HG03159 (cell line): ENCODE measurements at regions not wholly inside any gene's neighbourhood (a gene's known extent, or its start where the extent isn't known, plus 50 kb on each side); places are given as distances from the start of the nearest gene placed in this dataset.

Experiments
- ATAC-seq: cut with Tn5 transposase; IDR thresholded peaks from one replicate; pipeline ENCODE4 v1.9.1; 2021; ENCODE audit warnings: mild to moderate bottlenecking, moderate library complexity; ENCODE audit not compliant: unreplicated experiment

DNA sequence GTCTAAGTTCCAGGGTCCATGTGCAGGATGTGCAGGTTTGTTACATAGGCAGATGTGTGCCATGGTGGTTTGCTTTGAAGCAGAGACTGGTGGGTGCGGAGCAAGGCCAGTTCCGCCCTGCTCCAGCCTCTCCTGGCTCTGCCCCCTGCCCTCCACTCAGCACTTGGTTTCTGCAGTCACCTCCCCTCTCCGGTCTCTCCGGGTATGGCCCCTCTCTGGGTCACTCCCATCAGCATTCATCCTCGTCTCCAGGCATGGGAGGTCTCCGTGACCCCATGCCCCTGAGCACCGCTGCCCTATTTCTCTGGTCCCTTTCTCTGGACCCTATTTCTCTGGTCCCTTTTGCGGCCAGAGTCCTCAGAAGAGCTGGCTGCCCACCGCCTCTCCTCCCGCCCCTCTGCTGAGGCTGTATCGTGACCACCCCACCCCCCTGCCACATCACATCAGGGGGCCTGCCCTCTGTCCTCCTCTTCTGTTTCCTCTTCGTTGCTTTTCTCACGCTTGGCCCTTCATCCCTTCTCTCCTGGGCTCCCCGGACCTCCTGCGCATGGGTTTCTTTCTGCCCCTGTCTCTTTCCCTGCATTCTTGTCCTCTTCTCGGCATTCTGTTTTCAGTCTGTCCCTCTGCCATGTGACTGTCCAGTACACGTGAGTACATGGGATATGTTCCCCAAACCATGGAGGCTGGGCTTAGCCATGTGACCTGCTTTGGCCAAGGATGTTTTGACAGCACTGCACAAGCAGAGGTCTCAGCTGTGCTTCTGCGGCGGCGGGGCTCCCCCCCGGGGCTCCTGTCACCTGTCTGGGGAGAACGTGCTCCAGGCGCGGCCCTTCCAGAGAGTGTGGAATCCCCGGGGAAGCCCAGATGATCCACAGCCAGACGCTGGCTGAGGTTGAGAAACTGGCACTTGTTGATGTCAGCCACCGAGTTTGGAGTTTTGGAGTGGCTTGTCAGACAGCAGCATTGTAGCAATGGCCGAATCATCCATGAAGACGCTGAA is 54.4 kb upstream of the C1orf174 start:
- no peak for ATAC-seq

DNA sequence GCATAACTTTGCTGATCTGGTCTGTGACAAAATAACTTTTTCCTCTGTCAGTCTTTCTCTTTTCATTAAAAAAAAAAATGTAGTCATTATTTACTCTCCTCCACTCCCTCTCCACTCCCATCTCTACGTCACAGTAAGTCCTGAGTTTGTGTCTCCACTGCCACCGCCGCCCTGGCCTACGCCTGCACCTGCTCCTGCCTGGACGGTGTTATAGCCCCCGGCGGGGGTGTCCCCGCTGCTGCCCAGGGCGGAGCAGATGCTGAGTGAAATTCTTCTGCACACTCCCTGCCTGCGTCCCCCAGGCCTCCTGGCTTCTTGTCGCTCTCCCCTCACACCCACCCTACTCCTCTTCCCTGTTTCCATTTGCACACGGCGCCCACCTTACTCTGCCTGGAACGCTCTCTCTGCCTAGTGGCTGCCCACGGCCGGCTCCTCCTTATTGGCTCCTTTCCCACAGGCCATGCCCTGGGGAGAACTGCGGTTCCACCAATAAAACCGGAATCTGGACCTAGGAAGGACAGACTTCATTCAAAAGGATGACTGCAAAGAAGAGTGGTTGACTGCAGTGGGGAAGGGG is 55.2 kb upstream of the C1orf174 start:
- ATAC-seq = no peak

DNA sequence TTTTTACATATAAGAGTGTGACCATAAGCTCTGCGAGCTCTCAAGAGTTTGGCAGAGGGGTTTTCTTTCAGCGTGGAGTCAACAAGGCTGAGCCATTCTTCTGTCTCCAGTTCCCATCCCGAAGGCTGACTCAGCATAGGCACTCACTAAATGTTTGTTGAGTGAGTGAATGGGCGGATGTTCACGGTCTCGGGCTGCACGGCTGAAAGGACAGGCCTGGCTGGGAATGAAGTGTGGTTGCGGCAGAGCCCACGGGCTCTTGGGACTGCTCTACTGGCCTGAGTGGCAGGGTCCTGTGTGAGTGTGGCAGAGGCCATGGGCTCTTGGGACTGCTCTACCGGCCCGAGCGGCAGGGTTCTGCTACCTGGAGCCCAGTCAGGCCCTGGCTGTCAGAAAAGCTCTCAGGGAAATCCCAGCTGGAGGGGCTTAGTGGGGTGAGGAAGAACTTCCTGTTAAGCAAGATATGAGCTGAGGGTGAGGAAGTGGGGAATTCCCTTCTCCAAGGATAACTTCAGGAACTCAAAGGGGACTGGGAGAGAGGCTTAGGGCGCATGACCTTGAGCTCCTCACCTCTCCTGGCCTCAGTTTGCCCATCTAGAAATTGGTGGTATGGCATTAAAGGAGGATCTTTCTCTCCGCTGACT is 56.6 kb upstream of the C1orf174 start:
- ATAC-seq = no peak

DNA sequence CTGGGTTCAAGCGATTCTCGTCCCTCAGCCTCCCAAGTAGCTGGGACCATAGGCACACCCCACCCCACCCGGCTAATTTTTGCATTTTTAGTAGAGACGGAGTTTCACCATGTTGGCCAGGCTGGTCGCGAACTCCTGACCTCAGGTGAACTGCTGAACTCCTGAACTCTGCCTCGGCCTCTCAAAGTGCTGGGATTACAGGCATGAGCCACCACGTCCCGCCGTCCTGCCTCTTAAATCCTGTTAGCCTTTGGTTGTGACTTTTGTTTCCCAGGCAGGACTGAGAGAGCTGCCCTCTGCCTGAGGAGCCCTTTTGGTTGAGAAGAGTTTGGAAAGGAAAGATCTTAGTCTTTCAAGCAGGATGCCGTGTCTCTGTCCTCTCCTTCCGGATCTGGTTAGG is 59.3 kb upstream of the C1orf174 start:
- no peak for ATAC-seq

DNA sequence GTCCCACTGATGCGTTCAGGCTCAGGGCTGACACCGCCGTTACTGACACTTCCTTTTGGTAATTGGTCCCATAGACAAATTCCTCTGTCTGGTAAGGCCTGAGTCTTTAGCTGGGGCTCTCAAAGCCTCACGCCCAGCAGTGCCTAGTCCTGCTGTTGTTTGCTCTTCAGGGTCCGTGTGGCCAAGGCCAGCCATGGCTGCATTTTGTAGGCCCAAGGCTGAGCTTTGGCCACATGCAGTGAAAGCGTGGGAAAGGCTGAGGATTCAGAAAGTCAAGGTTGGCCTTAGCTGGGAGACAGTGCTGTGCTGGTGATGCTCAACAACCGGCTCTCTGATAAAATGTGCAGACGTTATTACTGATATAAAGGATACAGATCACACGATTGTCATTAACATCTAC is 63.5 kb upstream of the C1orf174 start:
- ATAC-seq = no peak

DNA sequence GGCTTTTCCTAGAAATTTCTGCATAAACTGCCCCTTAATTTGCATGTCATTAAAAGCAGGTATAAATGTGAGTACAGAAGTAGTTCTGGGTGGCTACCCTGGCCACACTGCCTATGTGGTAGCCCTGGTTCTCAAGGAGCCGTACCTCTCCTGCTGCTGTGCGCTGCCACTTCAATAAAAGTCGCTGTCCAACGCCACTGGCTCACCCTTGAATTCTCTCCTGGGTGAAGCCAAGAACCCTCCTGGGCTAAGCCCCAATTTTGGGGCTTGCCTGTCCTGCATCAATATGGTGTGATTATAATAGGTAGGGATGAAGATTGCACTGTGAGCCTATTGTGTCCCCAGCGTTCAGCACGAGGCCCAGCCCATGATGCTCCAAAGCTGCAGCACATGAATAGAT is 65.6 kb upstream of the C1orf174 start:
- no peak for ATAC-seq

DNA sequence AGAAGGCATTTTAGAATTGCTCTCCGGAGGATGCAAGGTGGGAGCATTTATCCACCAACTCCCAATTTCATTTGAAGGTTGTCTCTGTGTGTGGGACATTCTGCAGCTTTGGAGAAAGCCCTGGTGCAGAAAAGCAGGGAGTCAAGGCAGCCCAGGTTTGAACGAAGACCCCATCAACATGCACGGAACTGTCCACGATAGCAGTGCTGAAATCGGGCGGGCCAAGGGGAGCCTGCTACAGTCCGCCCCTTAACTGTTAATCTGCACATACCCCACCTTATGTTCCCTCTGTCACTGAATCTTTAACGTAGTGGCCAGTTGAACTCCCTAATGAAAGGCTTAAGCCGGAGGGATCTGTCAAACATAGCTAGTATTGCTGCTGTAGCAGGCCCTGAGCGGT is 68.8 kb upstream of the C1orf174 start:
- no peak for ATAC-seq

DNA sequence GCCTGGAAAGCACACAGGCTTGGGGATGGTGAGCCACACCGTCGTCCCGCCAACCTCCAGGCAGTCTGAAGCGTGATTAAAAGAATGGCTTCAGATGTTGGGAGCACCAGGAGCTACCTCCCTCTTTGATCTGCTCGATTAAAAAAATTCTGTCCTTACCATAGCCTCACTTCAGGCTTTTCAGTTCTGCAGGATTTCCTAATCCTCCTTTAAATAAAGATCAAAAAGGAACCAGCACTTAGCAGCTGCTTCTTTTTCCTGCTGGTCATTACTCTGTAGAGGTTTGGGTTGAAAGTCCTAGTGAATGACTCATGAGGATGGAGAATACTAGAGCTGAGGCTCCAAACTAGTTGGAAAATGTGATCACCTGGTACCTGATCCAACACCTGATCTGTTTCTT is 71.9 kb upstream of the C1orf174 start:
- no peak for ATAC-seq

DNA sequence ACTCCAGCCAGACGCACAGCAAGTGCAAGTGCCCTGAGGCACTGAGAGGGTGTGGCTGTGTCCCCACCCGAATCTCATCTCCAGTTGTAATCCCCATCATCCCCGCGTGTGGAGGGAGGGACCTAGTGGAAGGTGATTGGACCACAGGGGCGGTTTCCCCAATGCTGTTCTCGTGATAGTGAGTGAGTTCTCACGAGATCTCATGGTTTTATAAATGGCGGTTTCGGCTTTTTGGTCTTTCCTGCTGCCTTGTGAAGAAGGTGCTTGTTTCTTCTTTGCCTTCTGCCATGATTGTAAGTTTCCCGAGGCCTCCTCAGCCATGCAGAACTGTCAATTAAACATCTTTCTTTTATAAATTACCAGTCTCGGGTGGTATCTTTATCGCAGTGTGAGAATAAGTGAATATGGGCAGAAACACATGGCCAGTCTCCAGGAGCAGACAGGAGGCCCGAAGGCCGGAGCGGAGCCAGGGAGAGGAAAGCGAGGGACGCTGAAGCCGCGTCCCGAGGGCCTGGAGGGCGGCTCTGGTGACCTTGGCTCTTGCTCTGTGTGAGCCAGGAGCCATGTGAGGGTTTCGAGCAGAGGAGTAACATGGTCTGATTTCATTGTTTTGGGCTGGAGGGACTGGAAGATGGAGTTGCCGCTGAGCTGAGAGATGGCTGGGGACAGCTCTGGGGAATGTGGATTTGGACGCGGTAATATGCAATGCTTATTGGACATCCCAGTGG is 76.0 kb upstream of the C1orf174 start:
- ATAC-seq = no peak

DNA sequence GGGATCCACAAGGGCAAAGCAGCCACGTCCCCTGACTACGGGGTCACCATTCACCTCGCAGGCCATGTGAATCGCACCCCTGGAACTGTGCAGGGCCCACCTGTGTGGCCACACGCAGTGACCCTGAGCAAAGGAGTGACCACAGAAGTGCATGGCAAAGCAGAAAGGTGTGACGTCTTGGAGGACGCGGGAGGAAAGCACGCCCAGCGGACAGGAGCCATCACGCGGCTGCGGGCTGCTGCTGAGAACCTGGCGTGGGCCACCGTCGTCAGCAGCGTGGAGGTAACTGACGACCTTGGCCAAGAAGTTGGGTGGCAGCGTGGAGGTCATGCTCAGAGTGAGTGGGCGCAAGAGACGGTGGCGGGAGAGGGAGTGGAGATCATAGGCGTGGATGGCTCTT is 76.7 kb upstream of the C1orf174 start:
- ATAC-seq = no peak

DNA sequence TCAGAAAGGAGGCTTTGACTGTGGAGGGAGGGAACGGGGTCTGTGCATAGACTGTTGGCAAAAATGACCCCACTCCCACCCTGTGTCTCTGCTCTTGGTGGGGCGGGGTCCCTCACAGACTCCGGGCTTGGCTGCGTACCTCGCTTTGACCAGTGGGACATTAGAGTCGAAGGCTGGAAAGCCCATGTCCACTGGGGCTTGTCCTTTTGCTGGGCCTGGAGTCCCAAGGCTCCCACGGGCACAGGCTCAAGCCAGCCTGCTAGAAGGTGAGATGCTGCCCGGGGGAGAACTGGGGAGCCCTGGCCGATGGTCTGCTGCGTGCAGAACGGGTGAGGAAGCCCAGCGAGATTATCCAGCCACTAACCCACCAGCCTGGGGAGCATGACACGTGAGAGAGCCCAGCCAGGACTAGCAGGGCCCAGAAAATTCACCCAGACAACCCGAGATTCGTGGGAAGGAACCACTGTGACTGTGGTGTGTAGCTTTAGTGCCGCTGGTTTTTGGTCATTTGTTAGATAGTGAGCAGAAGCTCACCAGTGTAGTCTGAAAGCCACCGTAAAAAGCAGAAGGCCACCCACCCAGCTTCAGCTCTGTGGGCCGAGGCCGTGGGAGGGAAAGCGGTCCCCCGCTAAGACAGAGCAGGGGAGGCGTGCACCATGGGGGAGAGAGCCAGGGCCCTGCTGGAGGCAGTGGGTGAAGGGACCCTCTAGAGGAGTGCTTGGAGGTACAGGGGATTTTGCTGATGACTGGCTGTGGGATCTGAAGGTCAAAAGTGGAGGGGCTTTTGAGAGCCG is 78.3 kb upstream of the C1orf174 start:
- no peak for ATAC-seq

DNA sequence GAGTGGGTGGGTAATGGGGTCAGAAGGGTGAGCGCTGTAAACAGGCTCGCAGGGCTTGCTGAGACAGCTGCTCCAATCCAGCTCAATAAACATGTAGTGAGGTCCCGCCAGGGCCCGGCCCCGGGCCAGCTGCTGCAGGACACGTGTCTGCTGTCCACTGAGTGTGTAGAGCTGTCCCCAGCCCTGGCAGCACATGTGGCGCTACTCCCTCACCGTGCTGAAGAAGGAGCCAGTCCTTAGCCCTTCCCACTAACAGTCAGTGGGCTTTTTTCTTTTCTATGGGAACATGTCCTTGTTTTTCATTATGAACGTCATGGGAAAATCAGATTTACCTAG is 78.9 kb upstream of the C1orf174 start:
- no peak for ATAC-seq

DNA sequence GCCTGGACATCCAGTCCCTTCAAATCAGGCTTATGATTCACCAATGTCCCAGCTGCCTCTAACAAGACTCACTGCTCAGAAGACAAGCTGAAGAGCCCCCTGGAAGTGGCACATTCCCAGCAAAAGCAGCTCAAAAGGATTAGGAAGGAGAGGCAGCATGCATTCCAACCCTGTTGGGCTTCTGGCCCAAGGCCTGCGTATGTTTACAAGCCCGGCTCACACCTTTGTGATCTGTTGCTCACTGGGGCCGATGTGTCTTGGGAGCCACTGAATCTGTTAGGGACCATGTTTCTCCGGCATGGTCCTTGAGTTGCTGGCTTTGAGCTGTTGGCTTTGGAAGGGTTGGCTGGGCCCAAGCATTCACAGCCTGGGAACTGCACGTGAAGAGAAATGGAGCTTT is 81.2 kb upstream of the C1orf174 start:
- no peak for ATAC-seq

DNA sequence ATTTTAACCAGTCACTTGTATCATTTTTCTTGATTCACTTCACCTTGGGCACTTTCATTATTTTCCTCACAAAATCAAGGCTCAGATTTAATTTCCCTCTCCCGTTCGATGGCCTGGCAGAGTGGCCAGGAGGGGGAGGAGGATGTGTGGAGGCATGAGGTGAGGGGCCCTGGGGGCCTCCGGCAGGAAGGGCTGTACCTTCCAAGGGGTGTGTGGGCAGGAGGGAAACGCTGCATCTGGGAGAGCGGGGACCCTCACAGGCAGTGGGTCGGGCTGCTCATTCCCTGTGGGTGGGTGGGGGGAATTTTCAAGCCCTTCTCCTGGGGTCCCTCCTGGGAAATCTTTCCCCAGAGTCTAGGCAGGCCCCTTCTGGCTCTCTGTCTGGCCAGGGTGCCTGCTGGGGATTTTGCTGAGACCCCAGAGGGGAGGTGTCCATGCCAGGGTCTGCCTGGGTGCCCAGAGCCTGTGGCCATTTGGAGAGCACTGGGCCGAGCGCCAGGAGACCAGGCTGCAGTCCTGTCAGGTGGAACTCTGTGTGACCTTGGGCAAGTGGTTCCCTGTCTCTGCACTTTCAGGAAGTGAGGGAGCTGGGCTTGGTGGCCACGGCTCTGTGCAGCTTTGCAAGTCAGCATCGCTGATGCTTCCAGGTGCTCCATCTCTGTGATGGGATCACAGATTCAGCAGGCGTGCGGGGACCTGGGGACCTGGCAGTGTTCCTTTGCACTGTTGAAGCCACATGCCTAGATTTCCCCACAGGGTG is 81.9 kb upstream of the C1orf174 start:
- no peak for ATAC-seq

DNA sequence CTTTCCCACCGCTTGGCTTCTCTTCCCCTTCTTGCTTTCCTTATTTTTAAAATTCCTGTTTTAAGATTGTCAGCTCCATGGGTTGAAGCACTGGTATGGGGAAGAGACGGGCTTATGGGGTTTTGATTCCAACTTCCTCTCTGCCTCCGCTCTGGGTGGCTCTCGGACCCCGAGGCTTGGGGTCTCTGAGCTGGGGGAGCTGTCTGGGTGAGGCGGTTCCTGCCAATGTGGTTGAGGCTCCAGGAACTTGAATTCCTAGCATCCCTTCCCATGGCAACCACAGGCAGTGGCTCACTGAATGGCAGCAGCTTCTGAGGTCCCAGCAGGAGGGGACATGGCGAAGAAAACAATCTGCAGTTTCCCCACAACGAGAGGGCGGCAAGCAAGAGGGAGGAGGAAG is 83.1 kb upstream of the C1orf174 start:
- no peak for ATAC-seq

DNA sequence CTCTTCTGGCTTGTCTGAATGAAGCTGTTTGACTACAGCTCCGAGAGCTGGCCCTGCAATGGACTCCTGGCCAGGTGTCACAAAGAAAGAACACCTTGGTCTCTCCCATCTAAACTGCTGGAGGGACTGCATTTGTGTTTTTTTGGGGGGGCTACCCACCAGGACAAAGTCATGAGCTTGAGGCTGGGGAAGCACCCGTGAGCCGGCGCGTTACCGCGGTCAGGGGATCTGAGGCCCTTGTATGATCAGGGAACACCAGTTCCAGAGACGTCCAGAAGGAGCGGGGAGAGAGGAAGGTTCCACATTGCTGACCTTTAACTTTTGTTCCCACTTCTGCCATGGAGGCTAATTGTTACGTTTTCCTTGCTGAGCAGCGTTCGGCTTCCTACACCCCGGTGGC is 84.5 kb upstream of the C1orf174 start:
- ATAC-seq = no peak

DNA sequence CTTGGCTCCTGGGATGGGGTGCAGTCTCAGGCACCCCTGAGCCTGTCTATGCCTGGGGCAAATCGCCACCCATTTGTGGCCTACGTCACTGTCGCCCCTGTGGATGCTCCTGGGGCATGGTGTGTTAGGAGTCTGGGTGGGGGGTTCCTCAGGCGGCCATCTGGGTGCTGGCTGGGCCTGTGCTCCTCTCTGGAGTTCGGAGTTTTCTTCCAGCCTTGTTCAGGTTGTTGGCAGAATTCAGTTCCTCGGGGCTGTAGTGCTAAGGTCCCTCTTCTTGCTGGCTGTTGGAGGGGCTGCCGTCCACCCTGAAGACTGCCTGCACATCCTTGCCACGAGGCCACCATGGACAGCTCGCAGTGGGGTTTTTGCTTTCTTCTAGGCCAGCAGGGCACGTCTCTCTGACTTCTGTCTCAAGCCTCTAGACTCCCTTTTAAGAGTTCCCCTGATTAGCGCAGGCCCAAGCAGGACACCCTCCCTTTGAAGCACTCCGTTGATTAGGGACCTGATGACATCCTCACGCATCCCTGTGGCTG is 86.7 kb upstream of the C1orf174 start:
- ATAC-seq = no peak

DNA sequence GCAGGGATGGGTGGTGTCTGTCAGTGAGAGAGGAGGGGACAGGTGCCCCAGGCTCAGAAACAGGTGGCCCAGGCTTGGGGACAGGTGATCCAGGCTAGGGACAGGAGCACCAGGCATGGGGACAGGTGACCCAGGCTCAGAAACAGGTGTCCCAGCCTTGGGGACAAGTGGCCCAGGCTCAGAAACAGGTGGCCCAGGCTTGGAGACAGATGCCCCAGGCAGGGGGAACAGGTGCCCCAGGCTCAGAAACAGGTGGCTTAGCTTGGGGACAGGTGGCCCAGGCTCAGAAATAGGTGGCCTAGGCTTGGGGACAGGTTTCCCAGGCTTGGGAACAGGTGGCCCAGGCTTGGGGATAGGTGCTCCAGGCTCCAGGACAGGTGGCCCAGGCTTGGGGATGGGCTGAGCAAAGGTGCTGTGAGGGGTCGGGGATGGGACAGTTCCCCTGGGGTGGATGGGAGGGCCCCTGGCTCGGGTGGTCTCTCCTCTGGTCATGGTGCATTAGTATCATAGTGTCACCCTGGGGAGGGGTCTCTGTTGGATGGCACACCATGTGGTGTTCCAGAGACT is 87.7 kb upstream of the C1orf174 start:
- no peak for ATAC-seq

DNA sequence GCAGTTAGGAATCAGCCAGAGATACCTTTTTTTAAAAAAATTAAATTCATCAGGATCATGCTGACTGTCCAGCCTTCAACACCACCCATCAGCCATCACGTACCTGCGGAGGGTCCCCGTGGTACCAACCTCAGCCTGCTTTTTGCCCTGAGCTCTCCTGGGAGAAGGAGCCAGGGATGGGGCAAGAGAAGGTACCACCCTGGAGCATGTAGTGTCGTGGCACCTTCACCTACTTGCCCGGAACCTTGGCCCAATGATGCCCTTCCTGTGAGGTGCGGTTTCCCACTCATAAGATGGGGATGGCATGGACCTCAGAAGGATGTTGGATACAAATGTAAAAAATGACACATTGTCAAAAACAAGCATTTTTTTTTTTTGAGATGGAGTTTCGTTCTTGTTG is 88.4 kb upstream of the C1orf174 start:
- ATAC-seq = no peak
